HG02588 (cell line): ENCODE measurements at regions not wholly inside any gene's neighbourhood (a gene's known extent, or its start where the extent isn't known, plus 50 kb on each side); places are given as distances from the start of the nearest gene placed in this dataset.
"Not testable (repeated sequence)": the region's sequence is repeated elsewhere in the genome, so short reads cannot be mapped to it uniquely, and the experiment has no call there.

Source experiments
- ATAC-seq: cut with Tn5 transposase; IDR thresholded peaks from one replicate; pipeline ENCODE4 v1.9.1; 2021; ENCODE audit warnings: mild to moderate bottlenecking, moderate library complexity; ENCODE audit not compliant: unreplicated experiment

DNA sequence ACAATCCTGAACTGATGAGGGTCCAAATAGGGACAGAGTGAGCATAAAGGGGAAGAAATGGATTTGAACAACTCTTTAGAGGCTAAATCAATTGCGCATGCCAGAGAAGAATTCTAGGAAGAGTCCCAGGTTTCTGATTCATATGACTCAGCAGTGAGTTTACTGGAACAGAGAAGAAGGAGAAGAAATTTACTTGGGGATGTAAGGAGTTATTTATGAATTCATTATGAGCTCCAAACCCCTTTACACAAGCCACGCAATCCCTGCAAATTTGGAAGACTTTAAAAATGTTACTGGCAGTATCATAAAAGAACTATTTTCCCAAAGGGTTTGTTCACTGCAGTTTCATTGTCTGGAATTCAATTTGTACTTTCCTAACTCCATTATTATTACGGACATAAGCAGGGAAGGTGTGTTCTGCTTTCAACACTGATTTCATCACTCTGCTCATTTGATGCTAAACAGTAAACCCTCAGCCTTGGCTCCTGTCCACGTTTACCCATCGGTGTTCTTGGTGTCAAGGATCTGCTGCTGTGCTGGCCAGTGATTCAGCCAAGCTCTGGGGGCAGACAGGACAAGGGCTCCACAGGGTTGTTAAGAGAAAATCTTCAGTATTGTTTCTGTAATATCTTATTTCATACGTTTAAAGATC lies 273.7 kb downstream of the HNRNPD start:
- ATAC-seq = no peak

- ATAC-seq = no peak
These were observed 276.3 kb downstream of the HNRNPD start for GRCh38 chr4:82097504-82097903.

DNA sequence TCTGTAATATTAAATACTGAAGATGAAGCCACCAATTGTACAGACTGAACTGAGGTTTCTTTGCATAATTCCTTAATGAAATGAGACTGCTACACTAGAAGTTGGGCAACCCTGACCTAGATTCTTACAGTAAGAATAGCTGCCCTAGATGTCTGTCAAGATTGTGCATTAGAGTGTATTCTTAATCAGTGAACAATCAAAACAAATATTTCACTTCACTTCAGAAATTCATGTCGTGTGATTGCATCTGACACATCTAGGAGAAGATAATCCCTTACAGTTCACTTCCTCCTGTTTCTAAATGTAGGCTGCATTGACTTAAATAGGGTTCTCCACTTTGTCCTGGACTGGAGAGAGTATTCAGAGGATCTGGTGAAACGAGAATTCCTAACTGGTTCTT lies 283.1 kb downstream of the HNRNPD start:
- no peak for ATAC-seq

DNA sequence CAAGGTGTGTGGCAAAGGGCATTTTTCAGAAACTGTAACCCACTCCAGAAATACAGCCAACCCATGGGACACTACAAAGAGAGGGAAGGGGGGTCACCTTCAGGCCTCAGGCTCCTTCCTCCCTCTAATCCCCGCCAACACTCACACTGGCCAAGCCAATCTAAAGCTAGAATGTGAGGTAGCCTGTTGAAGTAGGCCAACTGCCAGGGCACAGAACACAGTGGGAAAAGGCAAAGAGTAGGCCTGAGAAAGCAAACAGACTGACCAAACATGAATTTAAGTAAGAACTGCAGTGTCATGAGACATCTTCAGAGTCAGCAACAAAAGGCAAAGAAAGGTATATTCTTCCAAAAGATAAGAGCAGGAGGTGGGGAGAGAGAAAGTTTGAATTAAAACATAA lies 289.0 kb downstream of the HNRNPD start:
- no peak for ATAC-seq

GRCh38 chr4:82077471-82077995 lies 296.3 kb downstream of the HNRNPD start:
- ATAC-seq = not testable (repeated sequence)

DNA sequence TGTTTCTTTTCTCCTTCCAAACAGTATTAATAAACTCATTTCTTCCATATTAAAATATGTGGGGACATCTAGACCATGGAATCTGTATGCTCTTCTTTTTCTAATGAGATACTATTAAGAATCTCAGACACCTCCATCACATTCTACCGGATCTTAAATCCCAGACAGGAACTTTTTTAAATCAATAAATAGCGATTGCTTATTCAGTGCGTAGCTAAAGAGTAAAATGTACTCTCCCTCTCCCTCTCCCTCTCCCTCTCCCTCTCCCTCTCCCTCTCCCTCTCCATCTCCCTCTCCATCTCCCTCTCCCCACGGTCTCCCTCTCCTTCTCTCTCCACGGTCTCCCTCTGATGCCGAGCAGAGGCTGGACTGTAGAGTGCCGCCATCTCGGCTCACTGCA lies 297.0 kb downstream of the HNRNPD start:
- no peak for ATAC-seq

DNA sequence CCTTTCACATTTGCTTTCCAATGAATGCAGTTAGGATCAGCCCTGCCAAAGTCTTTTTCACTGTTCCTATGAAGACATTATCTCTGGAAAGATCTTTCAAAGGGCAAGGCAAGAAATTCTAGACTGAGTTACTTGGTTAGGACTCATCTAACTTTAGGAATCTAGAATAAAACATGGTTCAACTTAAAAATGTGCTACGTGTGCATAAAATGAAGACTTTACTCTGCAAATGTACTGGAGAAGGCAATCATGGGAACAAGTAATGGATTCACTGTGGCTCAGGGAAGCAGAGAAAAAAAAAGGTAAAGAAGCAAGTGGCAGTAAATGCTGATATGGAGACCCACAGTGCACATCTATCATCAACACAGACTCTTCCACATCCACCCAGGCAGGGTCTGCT lies 297.4 kb downstream of the HNRNPD start:
- no peak for ATAC-seq

- ATAC-seq = no peak
These were observed 301.8 kb downstream of the HNRNPD start for GRCh38 chr4:82071951-82072350.

- ATAC-seq = no peak
These were observed 303.7 kb downstream of the HNRNPD start for GRCh38 chr4:82069883-82070638.

GRCh38 chr4:82063017-82063416 lies 310.8 kb downstream of the HNRNPD start:
- no peak for ATAC-seq

DNA sequence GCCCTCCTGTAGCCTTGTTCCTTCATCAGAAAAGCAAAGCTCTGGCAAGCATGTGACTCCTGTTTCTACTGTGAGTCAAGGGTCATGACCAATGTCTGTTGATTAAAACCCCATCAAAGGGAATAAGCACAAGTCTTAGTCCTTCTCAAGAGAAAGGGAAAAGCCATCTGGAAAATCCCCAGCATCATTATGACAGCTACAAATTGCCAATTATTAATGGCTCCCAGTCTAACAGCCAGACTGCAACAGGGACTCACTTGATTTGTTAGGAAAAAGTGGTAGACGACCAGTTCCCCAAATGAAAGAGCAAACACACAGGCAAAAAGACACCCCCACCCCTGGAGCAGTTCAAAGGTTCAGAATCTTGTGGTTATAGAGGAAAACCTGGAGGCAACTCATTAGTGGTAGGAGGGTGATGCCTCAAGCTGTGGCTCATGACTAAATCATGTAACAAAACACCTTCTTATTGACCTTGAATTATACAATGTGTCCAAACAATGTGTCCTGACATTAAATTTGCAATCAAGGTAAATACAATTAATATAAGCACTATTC lies 315.7 kb downstream of the HNRNPD start:
- ATAC-seq = no peak

DNA sequence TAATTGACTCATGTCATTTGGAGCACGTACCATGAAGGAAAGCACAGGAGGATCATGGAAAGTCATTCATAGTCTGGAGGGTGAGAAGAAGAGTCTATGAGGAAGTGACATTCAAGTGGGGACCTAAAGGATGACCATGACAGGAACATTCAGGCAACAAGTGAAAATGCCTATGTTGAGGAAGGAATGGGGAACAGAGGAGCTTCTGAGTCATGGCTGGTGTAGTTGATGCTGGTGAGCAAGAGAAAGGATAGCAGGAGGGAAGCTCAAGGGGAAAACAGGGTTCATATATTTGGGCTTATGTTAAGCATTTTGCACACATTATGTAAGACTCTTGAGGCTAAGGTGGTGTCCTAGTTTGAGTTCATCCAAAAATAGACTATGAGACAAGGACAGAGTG lies 318.6 kb downstream of the HNRNPD start:
- ATAC-seq = no peak

DNA sequence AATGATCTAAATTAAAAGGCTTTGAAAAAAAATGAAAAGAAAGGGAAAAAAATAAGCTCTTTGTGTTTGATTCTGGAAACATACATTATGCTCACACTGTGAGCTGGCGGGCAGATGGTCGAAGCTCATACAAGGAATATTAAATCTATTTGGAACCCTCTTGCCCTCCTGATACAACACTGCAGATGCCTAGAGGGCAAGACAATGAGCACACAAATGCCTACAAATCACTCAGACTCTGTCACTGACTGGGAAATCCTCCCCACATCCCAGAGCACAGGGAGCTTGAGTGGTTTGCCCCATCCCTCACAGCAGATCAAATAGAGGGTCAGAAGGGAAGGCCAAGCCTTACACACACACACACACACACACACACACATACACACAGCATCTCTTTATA lies 320.4 kb downstream of the HNRNPD start:
- ATAC-seq = no peak

DNA sequence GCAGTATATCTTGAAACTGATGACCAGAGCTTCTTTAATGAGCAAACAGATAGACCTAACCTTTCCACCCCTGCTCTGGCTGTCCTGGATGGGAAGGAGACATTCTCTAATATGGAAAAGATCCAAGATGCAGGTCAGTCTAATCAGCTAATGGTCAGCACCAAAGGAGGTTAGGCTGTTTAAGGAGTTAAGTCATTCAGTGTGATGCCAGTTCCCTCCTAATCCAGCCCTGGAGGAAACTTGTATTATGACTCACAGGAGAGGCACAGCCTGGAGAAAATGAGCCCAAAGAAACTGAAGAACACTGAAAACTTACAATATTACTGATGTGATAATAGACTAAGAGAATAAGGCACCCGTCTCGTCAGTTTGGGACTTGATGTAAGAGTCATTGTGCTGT lies 323.0 kb downstream of the HNRNPD start:
- no peak for ATAC-seq

- ATAC-seq = no peak
These were observed 324.5 kb downstream of the HNRNPD start for GRCh38 chr4:82049294-82049693.

DNA sequence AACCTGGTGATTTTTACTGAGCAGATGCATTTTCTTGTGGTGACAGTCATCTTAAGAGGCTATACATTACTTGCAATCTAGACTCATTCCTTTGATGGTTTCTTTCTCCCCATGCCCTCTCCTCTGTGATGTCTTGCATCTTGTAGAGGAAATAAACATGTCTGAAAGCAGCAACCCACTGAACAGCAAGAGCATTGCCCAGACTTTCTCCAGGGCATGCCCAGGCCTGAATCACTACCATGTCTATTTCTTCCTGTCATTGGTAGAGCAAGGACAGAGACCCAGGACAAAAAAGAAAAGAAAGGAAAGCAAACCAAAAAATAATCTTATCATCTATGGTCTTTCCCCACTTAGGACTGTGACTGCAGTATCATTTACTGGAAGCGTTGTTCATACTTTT lies 326.1 kb downstream of the HNRNPD start:
- no peak for ATAC-seq

DNA sequence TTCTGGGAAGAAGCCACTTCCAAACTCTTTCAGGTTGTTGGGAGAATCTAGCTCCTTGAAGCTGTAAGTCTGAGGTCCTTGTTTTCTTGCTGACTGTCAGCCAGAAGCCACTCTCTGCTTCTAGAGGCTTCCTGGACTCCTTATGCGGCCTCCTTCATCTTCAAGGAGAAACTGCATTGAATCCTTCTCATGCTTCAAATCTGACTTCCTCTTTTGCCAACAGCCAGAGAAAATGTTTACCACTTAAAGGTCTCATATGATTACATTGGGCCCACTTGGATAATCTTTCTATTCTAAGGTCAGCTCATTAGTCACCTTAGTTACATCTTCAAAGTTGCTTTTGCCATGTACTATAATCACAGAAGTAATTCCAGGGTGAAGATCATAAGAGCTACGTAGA lies 327.0 kb downstream of the HNRNPD start:
- no peak for ATAC-seq

DNA sequence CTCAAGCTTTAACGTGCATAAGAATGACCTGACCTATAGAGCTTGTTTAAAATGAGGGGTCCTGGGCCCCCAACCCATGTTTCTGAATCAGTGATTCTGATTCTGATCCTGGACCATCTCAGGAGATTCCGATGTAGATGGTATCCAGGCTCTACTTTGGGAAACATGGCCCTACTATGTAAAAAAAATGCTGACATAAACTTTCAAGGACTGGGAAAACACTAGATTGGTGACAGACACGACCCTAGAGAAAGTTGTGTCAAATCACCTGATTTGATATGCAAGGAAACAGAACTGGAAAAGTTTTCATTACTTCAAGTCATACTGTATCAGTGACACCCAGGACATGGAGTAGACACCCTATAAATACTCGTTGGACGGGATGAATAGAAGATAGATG lies 328.5 kb downstream of the HNRNPD start:
- ATAC-seq = no peak

- no peak for ATAC-seq
These were observed 329.4 kb downstream of the HNRNPD start for GRCh38 chr4:82044141-82044993.

DNA sequence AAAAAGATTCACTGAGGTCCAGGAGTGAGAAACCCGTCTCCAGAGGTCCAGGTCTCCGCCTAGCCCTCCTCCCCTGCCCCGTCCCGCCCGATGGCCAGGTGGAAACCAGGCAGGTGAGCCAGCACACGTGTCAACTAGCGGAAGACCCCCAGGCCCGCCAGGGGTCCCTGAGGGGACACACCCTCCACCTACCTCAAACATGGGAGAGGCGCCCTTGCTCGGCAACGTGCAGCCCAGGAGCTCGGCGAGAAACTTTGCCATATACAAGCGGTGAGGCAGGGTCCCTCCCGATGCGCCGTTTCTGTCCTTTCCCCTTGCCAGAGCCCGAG lies 330.0 kb downstream of the HNRNPD start:
- no peak for ATAC-seq

GRCh38 chr4:82043081-82043808 lies 330.5 kb downstream of the HNRNPD start:
- no peak for ATAC-seq
